Loucy (cell line): ENCODE measurements at regions not wholly inside any gene's neighbourhood (a gene's known extent, or its start where the extent isn't known, plus 50 kb on each side); places are given as distances from the start of the nearest gene placed in this dataset.

ENCODE experiments used
- EZH2phosphoT487 ChIP-seq: fragments of 200-600 bp; IDR thresholded peaks from 2 replicates; pipeline ENCODE4 v1.6.1; 2018; ENCODE audit warnings: antibody characterized with exemption, mild to moderate bottlenecking, moderate library complexity, borderline replicate concordance
- TF ChIP-seq, protein P1 (sequence below): fragments of 200-600 bp; sonication (generic); conservative IDR thresholded peaks from 2 replicates; pipeline ENCODE4 v1.5.1; 2014; ENCODE audit warnings: mild to moderate bottlenecking, antibody characterized with exemption, low read length

DNA sequence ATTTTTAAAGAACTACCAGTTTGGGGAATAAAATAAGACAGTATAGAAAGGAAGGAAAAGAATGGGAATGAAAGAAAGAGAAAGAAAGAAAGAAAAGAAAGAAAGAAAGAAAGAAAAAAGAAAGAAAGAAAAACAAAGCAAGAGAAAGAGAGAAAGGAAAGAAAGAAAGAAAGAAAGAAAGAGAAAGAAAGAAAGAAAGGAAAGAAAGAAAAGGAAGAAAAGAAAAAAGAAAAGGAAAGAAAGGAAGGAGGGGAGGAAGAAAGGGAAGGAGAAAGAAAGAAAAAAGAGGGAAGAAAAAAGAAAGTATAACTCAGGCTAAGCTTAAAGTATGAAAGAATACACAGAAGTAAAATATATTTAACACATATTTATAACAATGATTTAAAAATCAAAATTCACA is 51.0 kb upstream of the FGF10 start:
- TF ChIP-seq, protein P1, sequence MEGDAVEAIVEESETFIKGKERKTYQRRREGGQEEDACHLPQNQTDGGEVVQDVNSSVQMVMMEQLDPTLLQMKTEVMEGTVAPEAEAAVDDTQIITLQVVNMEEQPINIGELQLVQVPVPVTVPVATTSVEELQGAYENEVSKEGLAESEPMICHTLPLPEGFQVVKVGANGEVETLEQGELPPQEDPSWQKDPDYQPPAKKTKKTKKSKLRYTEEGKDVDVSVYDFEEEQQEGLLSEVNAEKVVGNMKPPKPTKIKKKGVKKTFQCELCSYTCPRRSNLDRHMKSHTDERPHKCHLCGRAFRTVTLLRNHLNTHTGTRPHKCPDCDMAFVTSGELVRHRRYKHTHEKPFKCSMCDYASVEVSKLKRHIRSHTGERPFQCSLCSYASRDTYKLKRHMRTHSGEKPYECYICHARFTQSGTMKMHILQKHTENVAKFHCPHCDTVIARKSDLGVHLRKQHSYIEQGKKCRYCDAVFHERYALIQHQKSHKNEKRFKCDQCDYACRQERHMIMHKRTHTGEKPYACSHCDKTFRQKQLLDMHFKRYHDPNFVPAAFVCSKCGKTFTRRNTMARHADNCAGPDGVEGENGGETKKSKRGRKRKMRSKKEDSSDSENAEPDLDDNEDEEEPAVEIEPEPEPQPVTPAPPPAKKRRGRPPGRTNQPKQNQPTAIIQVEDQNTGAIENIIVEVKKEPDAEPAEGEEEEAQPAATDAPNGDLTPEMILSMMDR = no peak
- TF ChIP-seq EZH2phosphoT487 = no peak
